Liver (tissue), 8 donors: ENCODE measurements at regions not wholly inside any gene's neighbourhood (a gene's known extent, or its start where the extent isn't known, plus 50 kb on each side); places are given as distances from the start of the nearest gene placed in this dataset.

Experiments used
- DNase-seq: peaks from one replicate; pipeline ENCODE4 v3.0.0-alpha.2; 2017; ENCODE audit warnings: low spot score
- H3K27ac ChIP-seq, 2 donors: one replicate each; pipeline ENCODE4 v1.7.0; 2013; ENCODE audit warnings: inconsistent platforms in 2 of 2, low read length in 2 of 2, control low read depth in 1 of 2, low read depth in 1 of 2, mild to moderate bottlenecking in 1 of 2
- H3K27me3 ChIP-seq, 4 donors: one replicate each; pipeline versions ENCODE4 v1.6.1 to v1.7.0; 2013; ENCODE audit warnings: low read length in 3 of 4, inconsistent platforms in 1 of 4, mild to moderate bottlenecking in 1 of 4, moderate library complexity in 1 of 4; ENCODE audit not compliant: control insufficient read depth in 4 of 4, insufficient read depth in 4 of 4
- H3K36me3 ChIP-seq, 4 donors: one replicate each; pipeline versions ENCODE4 v1.6.1 to v1.7.0; 2013; ENCODE audit warnings: low read length in 3 of 4, mild to moderate bottlenecking in 3 of 4, low read depth in 1 of 4, moderate library complexity in 1 of 4; ENCODE audit not compliant: control insufficient read depth in 4 of 4, insufficient read depth in 3 of 4
- H3K4me1 ChIP-seq, 4 donors: one replicate each; pipeline versions ENCODE4 v1.6.1 to v1.7.0; 2013; ENCODE audit warnings: low read length in 3 of 4, mild to moderate bottlenecking in 3 of 4, moderate library complexity in 1 of 4; ENCODE audit not compliant: control insufficient read depth in 4 of 4, insufficient read depth in 4 of 4
- H3K4me3 ChIP-seq, 3 donors: one replicate each; pipeline versions ENCODE4 v1.6.1 to v1.7.0; 2013; ENCODE audit warnings: low read length in 3 of 3, control low read depth in 1 of 3, low read depth in 1 of 3, mild to moderate bottlenecking in 1 of 3
- H3K9ac ChIP-seq, 2 donors: one replicate each; pipeline ENCODE4 v1.7.0; 2013; ENCODE audit warnings: low read length in 2 of 2, mild to moderate bottlenecking in 2 of 2, moderate library complexity in 2 of 2, control low read depth in 1 of 2, low read depth in 1 of 2
- H3K9me3 ChIP-seq, 4 donors: one replicate each; pipeline versions ENCODE4 v1.6.1 to v1.7.0; 2013; ENCODE audit warnings: low read length in 3 of 4; ENCODE audit not compliant: control insufficient read depth in 4 of 4
- FOXA1 ChIP-seq: IDR thresholded peaks from 2 replicates; pipeline ENCODE4 v1.6.1; 2016; ENCODE audit warnings: antibody characterized with exemption
- FOXA2 ChIP-seq: IDR thresholded peaks from 2 replicates; pipeline ENCODE4 v1.6.1; 2016; ENCODE audit warnings: antibody characterized with exemption
- GABPA ChIP-seq, 2 donors: IDR thresholded peaks in 1 of 2; conservative IDR thresholded peaks in 1 of 2; 2 replicates each; pipeline ENCODE4 v1.6.1; 2016; ENCODE audit warnings: antibody characterized with exemption in 2 of 2, mild to moderate bottlenecking in 1 of 2, moderate library complexity in 1 of 2
- HNF4A ChIP-seq, 2 donors: conservative IDR thresholded peaks; 2 replicates each; pipeline ENCODE4 v1.6.1; 2016; ENCODE audit warnings: antibody characterized with exemption in 2 of 2, mild to moderate bottlenecking in 2 of 2
- HNF4G ChIP-seq: IDR thresholded peaks from 2 replicates; pipeline ENCODE4 v1.6.1; 2016; ENCODE audit warnings: antibody characterized with exemption
- JUND ChIP-seq, 2 donors: IDR thresholded peaks; 2 replicates each; pipeline ENCODE4 v1.6.1; 2016; ENCODE audit warnings: antibody characterized with exemption in 2 of 2
- NR2F2 ChIP-seq: IDR thresholded peaks from 2 replicates; pipeline ENCODE4 v1.6.1; 2016; ENCODE audit warnings: antibody characterized with exemption
- RAD21 ChIP-seq, 2 donors: IDR thresholded peaks; 2 replicates each; pipeline ENCODE4 v1.6.1; 2016; ENCODE audit warnings: antibody characterized with exemption in 2 of 2, mild to moderate bottlenecking in 2 of 2
- RXRA ChIP-seq, 2 donors: IDR thresholded peaks; 2 replicates each; pipeline ENCODE4 v1.6.1; 2017 to 2018; ENCODE audit warnings: antibody characterized with exemption in 2 of 2, mild to moderate bottlenecking in 1 of 2
- SP1 ChIP-seq: IDR thresholded peaks from 2 replicates; pipeline ENCODE4 v1.6.1; 2018; ENCODE audit warnings: antibody characterized with exemption, mild to moderate bottlenecking
- TAF1 ChIP-seq: conservative IDR thresholded peaks from 2 replicates; pipeline ENCODE4 v1.6.1; 2016; ENCODE audit warnings: antibody characterized with exemption, mild to moderate bottlenecking
- YY1 ChIP-seq: IDR thresholded peaks from 2 replicates; pipeline ENCODE4 v1.6.1; 2016; ENCODE audit warnings: antibody characterized with exemption, mild to moderate bottlenecking
- WGBS: extraction: QIAGEN DNeasy Blood & Tissue Kit; methylation state at CpG from one replicate; pipeline ENCODE4 v1.1.7; 2013; 5-methylcytosine and 5-hydroxymethylcytosine counted together
- TF ChIP-seq, protein P1 (sequence below): IDR thresholded peaks from 2 replicates; pipeline ENCODE4 v1.6.1; 2016; ENCODE audit warnings: antibody characterized with exemption
- TF ChIP-seq, protein P2 (sequence below): IDR thresholded peaks from 2 replicates; pipeline ENCODE4 v1.6.1; 2016; ENCODE audit warnings: antibody characterized with exemption, mild to moderate bottlenecking
- TF ChIP-seq, protein P3 (sequence below): IDR thresholded peaks from 2 replicates; pipeline ENCODE4 v1.6.1; 2016; ENCODE audit warnings: antibody characterized with exemption
- TF ChIP-seq, protein P4 (sequence below): fragments of 150-350 bp; IDR thresholded peaks from 2 replicates; pipeline ENCODE4 v1.5.1; 2017; ENCODE audit warnings: improper control_type of control experiment, low read depth, low read length; ENCODE audit not compliant: missing input control
- TF ChIP-seq, protein P5 (sequence below): IDR thresholded peaks from 2 replicates; pipeline ENCODE4 v1.6.1; 2016; ENCODE audit warnings: antibody characterized with exemption
- donor health status: healthy.
- donor health status: healthy.
- donor health status: healthy.
- donor health status: healthy.
- donor health status: healthy.

DNA sequence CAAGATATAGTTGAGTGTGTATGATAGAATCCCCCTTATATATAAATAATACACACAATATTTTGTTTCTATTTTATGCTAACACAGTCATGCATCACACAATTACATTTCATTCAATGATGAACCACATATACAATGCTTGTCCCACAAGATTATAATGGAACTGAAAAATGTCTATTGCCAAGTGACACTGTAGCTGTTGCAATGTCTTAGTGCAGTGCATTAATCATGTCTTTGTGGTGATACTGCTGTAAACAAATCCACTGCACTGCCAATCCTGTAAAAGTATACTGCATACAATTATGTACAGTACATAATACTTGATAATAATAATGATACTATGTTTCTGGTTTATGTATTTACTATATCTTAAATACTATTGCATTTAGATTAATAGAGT is 512.1 kb upstream of the CNTN3 start:
- no peak for DNase-seq
- H3K4me1 ChIP-seq = no peaks in the 10 kb centered on the region
- H3K27me3 ChIP-seq = no peaks in the 10 kb centered on the region
- H3K4me3 ChIP-seq = no peak overlapping the region
- no peak overlapping the region for H3K9ac ChIP-seq
- TF ChIP-seq YY1 (no peak), RXRA (IDR thresholded peaks at IDR 0.05) (no peak)
- no peak overlapping the region for H3K27ac ChIP-seq
- no peaks in the 10 kb centered on the region for H3K9me3 ChIP-seq
- no peaks in the 10 kb centered on the region for H3K36me3 ChIP-seq

DNA sequence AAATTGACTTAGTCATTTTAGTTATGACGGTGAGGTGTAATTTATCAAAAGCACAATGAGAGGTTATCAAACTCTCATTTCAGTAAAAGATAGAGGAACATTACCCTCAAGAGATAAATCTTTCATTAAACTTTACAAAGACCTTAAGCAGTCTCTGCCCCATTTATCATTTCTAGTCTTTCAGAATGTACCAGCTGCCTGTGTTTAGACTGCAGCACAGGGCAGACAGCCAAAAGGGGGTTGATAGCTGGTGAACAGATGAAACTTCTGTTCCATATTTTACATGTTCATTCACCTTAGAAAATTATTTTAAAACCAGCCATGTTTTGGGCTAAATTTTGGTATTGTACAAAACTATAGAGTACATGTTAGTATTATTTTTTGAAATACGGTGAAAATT is 514.6 kb upstream of the CNTN3 start:
- TF ChIP-seq RAD21 (IDR thresholded peaks at IDR 0.05) (no peak), RXRA (IDR thresholded peaks at IDR 0.05) (no peak), NR2F2 (no peak), TAF1 (no peak), SP1 (no peak), FOXA2 (no peak), FOXA1 (no peak), GABPA (IDR thresholded peaks at IDR 0.05 in 1 of 2, conservative IDR thresholded peaks at IDR 0.05 in 1 of 2) (no peak), HNF4G (no peak), HNF4A (conservative IDR thresholded peaks at IDR 0.05) (no peak), JUND (IDR thresholded peaks at IDR 0.05) (no peak), YY1 (no peak)
- TF ChIP-seq, protein P1, sequence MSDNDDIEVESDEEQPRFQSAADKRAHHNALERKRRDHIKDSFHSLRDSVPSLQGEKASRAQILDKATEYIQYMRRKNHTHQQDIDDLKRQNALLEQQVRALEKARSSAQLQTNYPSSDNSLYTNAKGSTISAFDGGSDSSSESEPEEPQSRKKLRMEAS = no peak
- TF ChIP-seq, protein P2, sequence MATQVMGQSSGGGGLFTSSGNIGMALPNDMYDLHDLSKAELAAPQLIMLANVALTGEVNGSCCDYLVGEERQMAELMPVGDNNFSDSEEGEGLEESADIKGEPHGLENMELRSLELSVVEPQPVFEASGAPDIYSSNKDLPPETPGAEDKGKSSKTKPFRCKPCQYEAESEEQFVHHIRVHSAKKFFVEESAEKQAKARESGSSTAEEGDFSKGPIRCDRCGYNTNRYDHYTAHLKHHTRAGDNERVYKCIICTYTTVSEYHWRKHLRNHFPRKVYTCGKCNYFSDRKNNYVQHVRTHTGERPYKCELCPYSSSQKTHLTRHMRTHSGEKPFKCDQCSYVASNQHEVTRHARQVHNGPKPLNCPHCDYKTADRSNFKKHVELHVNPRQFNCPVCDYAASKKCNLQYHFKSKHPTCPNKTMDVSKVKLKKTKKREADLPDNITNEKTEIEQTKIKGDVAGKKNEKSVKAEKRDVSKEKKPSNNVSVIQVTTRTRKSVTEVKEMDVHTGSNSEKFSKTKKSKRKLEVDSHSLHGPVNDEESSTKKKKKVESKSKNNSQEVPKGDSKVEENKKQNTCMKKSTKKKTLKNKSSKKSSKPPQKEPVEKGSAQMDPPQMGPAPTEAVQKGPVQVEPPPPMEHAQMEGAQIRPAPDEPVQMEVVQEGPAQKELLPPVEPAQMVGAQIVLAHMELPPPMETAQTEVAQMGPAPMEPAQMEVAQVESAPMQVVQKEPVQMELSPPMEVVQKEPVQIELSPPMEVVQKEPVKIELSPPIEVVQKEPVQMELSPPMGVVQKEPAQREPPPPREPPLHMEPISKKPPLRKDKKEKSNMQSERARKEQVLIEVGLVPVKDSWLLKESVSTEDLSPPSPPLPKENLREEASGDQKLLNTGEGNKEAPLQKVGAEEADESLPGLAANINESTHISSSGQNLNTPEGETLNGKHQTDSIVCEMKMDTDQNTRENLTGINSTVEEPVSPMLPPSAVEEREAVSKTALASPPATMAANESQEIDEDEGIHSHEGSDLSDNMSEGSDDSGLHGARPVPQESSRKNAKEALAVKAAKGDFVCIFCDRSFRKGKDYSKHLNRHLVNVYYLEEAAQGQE = no peak
- TF ChIP-seq, protein P3, sequence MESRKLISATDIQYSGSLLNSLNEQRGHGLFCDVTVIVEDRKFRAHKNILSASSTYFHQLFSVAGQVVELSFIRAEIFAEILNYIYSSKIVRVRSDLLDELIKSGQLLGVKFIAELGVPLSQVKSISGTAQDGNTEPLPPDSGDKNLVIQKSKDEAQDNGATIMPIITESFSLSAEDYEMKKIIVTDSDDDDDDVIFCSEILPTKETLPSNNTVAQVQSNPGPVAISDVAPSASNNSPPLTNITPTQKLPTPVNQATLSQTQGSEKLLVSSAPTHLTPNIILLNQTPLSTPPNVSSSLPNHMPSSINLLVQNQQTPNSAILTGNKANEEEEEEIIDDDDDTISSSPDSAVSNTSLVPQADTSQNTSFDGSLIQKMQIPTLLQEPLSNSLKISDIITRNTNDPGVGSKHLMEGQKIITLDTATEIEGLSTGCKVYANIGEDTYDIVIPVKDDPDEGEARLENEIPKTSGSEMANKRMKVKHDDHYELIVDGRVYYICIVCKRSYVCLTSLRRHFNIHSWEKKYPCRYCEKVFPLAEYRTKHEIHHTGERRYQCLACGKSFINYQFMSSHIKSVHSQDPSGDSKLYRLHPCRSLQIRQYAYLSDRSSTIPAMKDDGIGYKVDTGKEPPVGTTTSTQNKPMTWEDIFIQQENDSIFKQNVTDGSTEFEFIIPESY = no peak
- TF ChIP-seq, protein P4, sequence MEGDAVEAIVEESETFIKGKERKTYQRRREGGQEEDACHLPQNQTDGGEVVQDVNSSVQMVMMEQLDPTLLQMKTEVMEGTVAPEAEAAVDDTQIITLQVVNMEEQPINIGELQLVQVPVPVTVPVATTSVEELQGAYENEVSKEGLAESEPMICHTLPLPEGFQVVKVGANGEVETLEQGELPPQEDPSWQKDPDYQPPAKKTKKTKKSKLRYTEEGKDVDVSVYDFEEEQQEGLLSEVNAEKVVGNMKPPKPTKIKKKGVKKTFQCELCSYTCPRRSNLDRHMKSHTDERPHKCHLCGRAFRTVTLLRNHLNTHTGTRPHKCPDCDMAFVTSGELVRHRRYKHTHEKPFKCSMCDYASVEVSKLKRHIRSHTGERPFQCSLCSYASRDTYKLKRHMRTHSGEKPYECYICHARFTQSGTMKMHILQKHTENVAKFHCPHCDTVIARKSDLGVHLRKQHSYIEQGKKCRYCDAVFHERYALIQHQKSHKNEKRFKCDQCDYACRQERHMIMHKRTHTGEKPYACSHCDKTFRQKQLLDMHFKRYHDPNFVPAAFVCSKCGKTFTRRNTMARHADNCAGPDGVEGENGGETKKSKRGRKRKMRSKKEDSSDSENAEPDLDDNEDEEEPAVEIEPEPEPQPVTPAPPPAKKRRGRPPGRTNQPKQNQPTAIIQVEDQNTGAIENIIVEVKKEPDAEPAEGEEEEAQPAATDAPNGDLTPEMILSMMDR = no peak
- TF ChIP-seq, protein P5, sequence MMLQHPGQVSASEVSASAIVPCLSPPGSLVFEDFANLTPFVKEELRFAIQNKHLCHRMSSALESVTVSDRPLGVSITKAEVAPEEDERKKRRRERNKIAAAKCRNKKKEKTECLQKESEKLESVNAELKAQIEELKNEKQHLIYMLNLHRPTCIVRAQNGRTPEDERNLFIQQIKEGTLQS = no peak
- Histone ChIP-seq H3K27ac (no peak overlapping the region), H3K9ac (no peak overlapping the region), H3K27me3 (no peaks in the 10 kb centered on the region), H3K9me3 (peaks cover 0 to under 1% (median 0%) of the 10 kb centered on the region in 4 donors), H3K4me1 (no peaks in the 10 kb centered on the region), H3K36me3 (no peaks in the 10 kb centered on the region), H3K4me3 (no peak overlapping the region)
- 65% methylated on average over 2 of the region's 2 CpGs for WGBS
- no peak for DNase-seq
